ENCODE measurements at regions not wholly inside any gene's neighbourhood (a gene's known extent, or its start where the extent isn't known, plus 50 kb on each side); places are given as distances from the start of the nearest gene placed in this dataset.

GRCh38 chr17:51555153-51555552 lies 294.8 kb downstream of the UTP18 start:
- no peak for DNase-seq (ENCODE audit: low spot score)

DNA sequence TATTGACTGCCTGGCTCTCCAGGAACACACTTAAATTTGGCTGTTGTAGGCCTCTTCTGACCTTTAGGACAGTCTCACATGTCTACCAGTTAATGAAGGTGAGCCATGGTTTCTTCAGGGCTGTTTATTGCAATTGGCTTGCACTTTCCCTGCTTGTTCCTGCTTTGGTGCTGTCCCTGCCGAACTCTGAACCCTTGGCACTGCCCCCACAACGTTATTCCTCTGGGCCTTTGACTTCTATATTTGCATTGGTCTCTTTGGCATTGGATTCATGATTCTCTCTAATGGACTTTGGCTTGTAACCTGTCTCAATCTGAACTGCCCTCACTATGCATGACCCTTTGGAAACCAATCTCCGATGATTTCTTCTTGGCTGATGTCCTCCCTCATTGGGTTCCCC lies 299.4 kb downstream of the UTP18 start:
- DNase-seq (ENCODE audit: low spot score): no peak

DNA sequence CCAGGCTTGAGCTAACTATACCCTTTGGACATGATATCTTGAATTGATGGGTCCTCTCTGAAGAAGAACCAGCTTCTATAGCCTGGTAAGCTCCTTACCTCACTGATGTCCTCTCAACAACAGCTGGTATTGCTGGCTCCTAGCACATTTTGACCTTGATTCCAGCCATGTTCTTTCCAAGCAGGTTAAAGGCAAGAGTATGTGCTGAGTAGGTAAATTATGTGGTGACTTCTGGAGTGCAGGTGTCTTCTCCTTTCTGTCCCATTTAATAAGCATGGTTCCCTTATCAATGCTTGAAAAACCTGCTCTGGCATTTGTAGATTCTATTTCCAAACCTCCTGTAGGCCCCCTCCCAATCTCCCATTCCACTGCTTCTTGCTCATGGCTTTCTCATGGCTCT lies 300.1 kb downstream of the UTP18 start:
- DNase-seq (ENCODE audit: low spot score): no peak

DNA sequence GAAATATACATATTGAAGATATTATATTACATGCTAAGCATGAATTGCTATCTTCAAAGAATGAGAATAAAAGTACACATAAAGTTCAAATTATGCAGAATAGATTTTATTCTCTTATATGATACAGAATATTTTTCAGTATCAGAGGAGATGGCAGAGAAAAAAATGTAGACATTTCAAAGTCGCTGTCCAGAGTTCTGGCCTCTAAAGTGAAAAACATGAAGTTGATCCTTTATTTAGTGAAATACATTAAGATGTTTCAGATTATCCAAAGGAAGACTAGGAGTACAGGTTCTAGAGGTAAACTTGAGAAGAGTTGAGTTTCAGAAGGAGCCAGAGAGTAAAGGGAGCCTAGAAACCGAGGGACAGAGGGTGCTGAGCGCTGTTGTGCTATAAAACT lies 303.6 kb downstream of the UTP18 start:
- DNase-seq (ENCODE audit: low spot score): no peak

- no peak for DNase-seq (ENCODE audit: low spot score)
These were observed 311.8 kb downstream of the UTP18 start for GRCh38 chr17:51572115-51572514.
